ENCODE measurements at regions not wholly inside any gene's neighbourhood (a gene's known extent, or its start where the extent isn't known, plus 50 kb on each side); places are given as distances from the start of the nearest gene placed in this dataset.
"Not testable (repeated sequence)": the region's sequence is repeated elsewhere in the genome, so short reads cannot be mapped to it uniquely, and the experiment has no call there.

GRCh38 chr1:191519519-191519918, 638.7 kb upstream of the RGS18 start:
- Histone ChIP-seq H3K36me3 (no peaks in the 10 kb centered on the region), H3K9me3 (no peaks in the 10 kb centered on the region), H3K27me3 (no peaks in the 10 kb centered on the region), H3K4me1 (ENCODE audit: control insufficient read depth in 1 of 2, insufficient read depth in 1 of 2, low read depth in 1 of 2, low read length in 1 of 2) (no peaks in the 10 kb centered on the region), H3K4me3 (ENCODE audit: low read depth in 1 of 2, low read length in 1 of 2) (no peak overlapping the region), H3K27ac (no peak overlapping the region)
- TF ChIP-seq CTCF (IDR thresholded peaks at IDR 0.05) = no peak

DNA sequence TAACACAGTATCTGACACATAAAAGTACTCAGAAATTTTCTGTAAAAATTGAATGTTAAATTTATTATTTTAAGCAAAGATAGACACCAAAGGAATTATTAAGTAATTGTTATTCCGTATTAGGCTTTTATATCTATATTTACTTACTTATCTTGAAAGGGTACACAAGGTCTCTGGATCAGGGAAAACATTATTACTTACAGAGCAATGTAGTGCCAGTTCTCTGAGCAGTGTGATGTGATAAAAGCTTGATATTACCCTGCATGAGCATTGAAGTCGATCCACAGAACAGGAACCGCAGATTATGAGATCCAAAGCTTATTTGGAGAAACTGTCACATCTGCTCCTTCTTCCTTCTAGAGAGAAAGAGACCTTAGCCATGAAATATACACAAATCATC, 637.9 kb upstream of the RGS18 start:
- Histone ChIP-seq H3K9me3 (no peaks in the 10 kb centered on the region), H3K4me3 (ENCODE audit: low read depth in 1 of 2, low read length in 1 of 2) (no peak overlapping the region), H3K4me1 (ENCODE audit: control insufficient read depth in 1 of 2, insufficient read depth in 1 of 2, low read depth in 1 of 2, low read length in 1 of 2) (no peaks in the 10 kb centered on the region), H3K36me3 (no peaks in the 10 kb centered on the region), H3K27ac (no peak overlapping the region), H3K27me3 (no peaks in the 10 kb centered on the region)
- TF ChIP-seq CTCF (IDR thresholded peaks at IDR 0.05) = no peak

DNA sequence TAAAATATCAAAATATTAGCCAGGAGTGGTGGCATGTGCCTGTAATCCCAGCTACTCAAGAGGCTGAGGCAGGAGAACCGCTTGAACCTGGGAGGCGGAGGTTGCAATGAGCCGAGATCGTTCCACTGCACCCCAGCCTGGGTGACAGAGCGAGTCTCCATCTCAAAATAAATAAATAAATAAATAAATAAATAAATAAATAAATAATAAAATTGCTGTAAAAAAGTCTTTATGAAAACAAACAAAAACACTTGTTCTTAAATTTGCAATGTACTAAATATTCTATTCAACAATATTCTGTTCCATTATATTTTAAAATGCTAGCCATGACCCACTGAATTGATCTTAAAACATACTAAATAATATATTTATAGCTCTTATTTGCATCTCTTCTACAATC, 632.3 kb upstream of the RGS18 start:
- not testable (repeated sequence) for H3K4me1 ChIP-seq (ENCODE audit: control insufficient read depth in 1 of 2, insufficient read depth in 1 of 2, low read depth in 1 of 2, low read length in 1 of 2); H3K9me3 ChIP-seq

GRCh38 chr1:191528275-191528674, 630.0 kb upstream of the RGS18 start:
- no peak for TF ChIP-seq CTCF (IDR thresholded peaks at IDR 0.05)
- Histone ChIP-seq H3K27ac (no peak overlapping the region), H3K27me3 (no peaks in the 10 kb centered on the region), H3K4me3 (ENCODE audit: low read depth in 1 of 2, low read length in 1 of 2) (no peak overlapping the region), H3K36me3 (no peaks in the 10 kb centered on the region), H3K4me1 (ENCODE audit: control insufficient read depth in 1 of 2, insufficient read depth in 1 of 2, low read depth in 1 of 2, low read length in 1 of 2) (no peaks in the 10 kb centered on the region), H3K9me3 (no peaks in the 10 kb centered on the region)

More for the DNA sequence above, 632.3 kb upstream of the RGS18 start:
- not testable (repeated sequence) for H3K27me3 ChIP-seq; H3K36me3 ChIP-seq; H3K27ac ChIP-seq; H3K4me3 ChIP-seq (ENCODE audit: low read depth in 1 of 2, low read length in 1 of 2)

DNA sequence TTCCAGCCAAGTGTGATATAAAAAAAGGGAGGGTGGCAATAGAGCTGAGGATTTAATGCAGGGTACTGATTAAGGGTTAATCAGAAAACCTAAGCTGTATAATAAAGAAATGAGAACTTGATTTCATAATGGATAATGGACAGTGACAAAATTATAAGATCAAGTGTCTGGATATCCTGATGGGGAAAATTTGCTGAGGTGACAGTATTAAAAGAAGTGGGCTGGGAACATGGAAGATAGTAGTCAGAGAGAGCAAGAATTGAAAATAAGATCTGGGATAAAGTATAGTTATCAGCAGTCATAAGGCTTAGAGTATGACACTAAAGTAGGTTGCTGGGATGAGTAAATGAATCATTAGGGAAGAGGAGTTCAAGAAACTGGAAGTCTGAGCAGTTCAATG, 627.3 kb upstream of the RGS18 start:
- no peaks in the 10 kb centered on the region for H3K9me3 ChIP-seq
- TF ChIP-seq CTCF (IDR thresholded peaks at IDR 0.05) = no peak
- H3K4me3 ChIP-seq (ENCODE audit: low read depth in 1 of 2, low read length in 1 of 2) = no peak overlapping the region
- H3K36me3 ChIP-seq = no peaks in the 10 kb centered on the region
- no peak overlapping the region for H3K27ac ChIP-seq
- no peaks in the 10 kb centered on the region for H3K27me3 ChIP-seq
- H3K4me1 ChIP-seq (ENCODE audit: control insufficient read depth in 1 of 2, insufficient read depth in 1 of 2, low read depth in 1 of 2, low read length in 1 of 2) = no peaks in the 10 kb centered on the region

GRCh38 chr1:191533254-191533653, 625.0 kb upstream of the RGS18 start:
- no peaks in the 10 kb centered on the region for H3K36me3 ChIP-seq
- H3K27me3 ChIP-seq = no peaks in the 10 kb centered on the region
- no peaks in the 10 kb centered on the region for H3K4me1 ChIP-seq (ENCODE audit: control insufficient read depth in 1 of 2, insufficient read depth in 1 of 2, low read depth in 1 of 2, low read length in 1 of 2)
- H3K9me3 ChIP-seq = no peaks in the 10 kb centered on the region
- no peak overlapping the region for H3K4me3 ChIP-seq (ENCODE audit: low read depth in 1 of 2, low read length in 1 of 2)
- no peak overlapping the region for H3K27ac ChIP-seq
- no peak for TF ChIP-seq CTCF (IDR thresholded peaks at IDR 0.05)

All from neutrophil (primary cell).